Endothelial cell of umbilical vein (primary cell): ENCODE measurements at regions not wholly inside any gene's neighbourhood (a gene's known extent, or its start where the extent isn't known, plus 50 kb on each side); places are given as distances from the start of the nearest gene placed in this dataset.

ENCODE experiments used
- BruUV-seq: library from RNA; stranded (reverse); fragments of 400-500 nt; replicated peaks from 2 replicates; lab custom pipeline; 2021; lab: Mats Ljungman, UMichigan
- CTCF ChIA-PET: fragments of 300-600, 350-600 bp; sonication (Branson Sonifier 250); formaldehyde crosslinking; loops from one replicate; lab custom pipeline; 2021; ENCODE audit warnings: antibody characterized with exemption, inconsistent platforms; lab: Charles Lee
- POLR2A ChIA-PET: fragments of 300-600, 350-600 bp; sonication (Branson Sonifier 250); formaldehyde crosslinking; loops from one replicate; lab custom pipeline; 2021; ENCODE audit warnings: antibody characterized with exemption, inconsistent platforms; lab: Charles Lee
- DNase-seq: peaks from one replicate; pipeline ENCODE4 v3.0.0-alpha.2; 2011; ENCODE audit warnings: low read depth, low spot score
- FAIRE-seq: peaks from 2 replicates; lab custom pipeline; 2011; peaks lifted over from hg19 to GRCh38; lab: Jason Lieb, UNC
- H2AFZ ChIP-seq: 2 replicates; pipeline ENCODE4 v1.6.0; 2012; ENCODE audit warnings: low read depth, low read length, control low read depth, inconsistent platforms
- H3K27ac ChIP-seq: 2 replicates; pipeline ENCODE4 v1.5.1; 2011; ENCODE audit warnings: low read depth, mild to moderate bottlenecking, control low read depth, low read length, moderate library complexity; ENCODE audit not compliant: insufficient read depth
- H3K27me3 ChIP-seq, 2 experiments: 2 replicates each; pipeline versions ENCODE4 v1.6.0 to v1.6.1; 2011; ENCODE audit warnings: low read length in 2 of 2, mixed read lengths in 1 of 2; ENCODE audit not compliant: control insufficient read depth in 2 of 2, insufficient read depth in 2 of 2
- H3K36me3 ChIP-seq, 2 experiments: 2 replicates in 1 of 2; 3 replicates in 1 of 2; pipeline ENCODE4 v1.5.1; 2011; ENCODE audit warnings: low read length in 2 of 2, mild to moderate bottlenecking in 1 of 2, moderate library complexity in 1 of 2; ENCODE audit not compliant: control insufficient read depth in 2 of 2, insufficient read depth in 2 of 2; ENCODE audit errors: extremely low read depth in 1 of 2
- H3K4me1 ChIP-seq: 3 replicates; pipeline ENCODE4 v1.5.1; 2011; ENCODE audit warnings: mild to moderate bottlenecking, low read length; ENCODE audit not compliant: control insufficient read depth, insufficient read depth; ENCODE audit errors: extremely low read depth
- H3K4me2 ChIP-seq: 2 replicates; pipeline ENCODE4 v1.6.1; 2011; ENCODE audit warnings: low read length, control low read depth, mixed read lengths; ENCODE audit not compliant: insufficient read depth
- H3K4me3 ChIP-seq, 3 experiments: fragments of 200-600 bp in 1 of 3; sonication (generic), shearing (Covaris generic) in 1 of 3; replicated peaks in 1 of 3; 2 replicates each; pipeline ENCODE4 v1.5.1; 2011 to 2016; ENCODE audit warnings: control low read depth in 3 of 3, low read length in 3 of 3, mild to moderate bottlenecking in 2 of 3, inconsistent platforms in 1 of 3, low read depth in 1 of 3, moderate library complexity in 1 of 3; ENCODE audit not compliant: insufficient read depth in 1 of 3
- H3K79me2 ChIP-seq: 2 replicates; pipeline ENCODE4 v1.6.0; 2012; ENCODE audit warnings: low read length, inconsistent platforms; ENCODE audit not compliant: control insufficient read depth, insufficient read depth
- H3K9ac ChIP-seq: replicated peaks from 2 replicates; pipeline ENCODE3; 2011; ENCODE audit warnings: low read length, control low read depth; ENCODE audit not compliant: insufficient read depth; ENCODE audit errors: extremely low read depth
- H3K9me1 ChIP-seq: replicated peaks from 3 replicates; pipeline ENCODE4 v1.6.0; 2011; ENCODE audit warnings: mild to moderate bottlenecking, low read length; ENCODE audit not compliant: control insufficient read depth, insufficient read depth; ENCODE audit errors: extremely low read depth
- H3K9me3 ChIP-seq: replicated peaks from 2 replicates; pipeline ENCODE4 v1.5.1; 2012; ENCODE audit warnings: low read length, inconsistent platforms; ENCODE audit not compliant: control insufficient read depth, insufficient read depth
- H4K20me1 ChIP-seq: replicated peaks from 2 replicates; pipeline ENCODE3; 2011; ENCODE audit warnings: mild to moderate bottlenecking, low read length; ENCODE audit not compliant: control insufficient read depth, insufficient read depth; ENCODE audit errors: extremely low read depth
- EZH2 ChIP-seq: IDR thresholded peaks from 2 replicates; pipeline ENCODE4 v1.6.1; 2012; ENCODE audit warnings: borderline replicate concordance, low read depth, mild to moderate bottlenecking, moderate library complexity, low read length, inconsistent platforms; ENCODE audit not compliant: severe bottlenecking
- FOS ChIP-seq: IDR thresholded peaks from 2 replicates; pipeline ENCODE4 v1.6.1; 2011; ENCODE audit warnings: mild to moderate bottlenecking, low read length, moderate library complexity, borderline replicate concordance; ENCODE audit not compliant: insufficient read depth
- GATA2 ChIP-seq: IDR thresholded peaks from 2 replicates; pipeline ENCODE4 v1.7.0; 2011; ENCODE audit warnings: low read depth, mild to moderate bottlenecking, moderate library complexity, mixed read lengths, low read length; ENCODE audit not compliant: insufficient read length, insufficient read depth
- JUN ChIP-seq: IDR thresholded peaks from 2 replicates; pipeline ENCODE4 v1.6.1; 2011; ENCODE audit warnings: borderline replicate concordance, low read depth; ENCODE audit not compliant: insufficient read length, insufficient read depth
- MYC ChIP-seq: IDR thresholded peaks from one replicate; pipeline ENCODE4 v1.6.1; 2011; ENCODE audit warnings: mild to moderate bottlenecking, low read depth, low read length
- POLR2A ChIP-seq: IDR thresholded peaks from 2 replicates; pipeline ENCODE4 v1.6.1; 2012; ENCODE audit warnings: low read depth, mild to moderate bottlenecking, control low read depth, low read length
- POLR2AphosphoS5 ChIP-seq: IDR thresholded peaks from 2 replicates; pipeline ENCODE4 v1.6.1; 2012; ENCODE audit warnings: low read depth, mild to moderate bottlenecking, control low read depth, low read length, moderate library complexity; ENCODE audit not compliant: insufficient read depth
- dilution Hi-C: fragments of 300-500 bp; cut with MboI; formaldehyde crosslinking; loops from one replicate; pipeline ENCODE4 v1.15.0; 2019; ENCODE audit warnings: low sequenced_read_pairs; ENCODE audit not compliant: extremely low pct_ligation_motif_present
- intact Hi-C: fragments of 100-400 bp; cut with micrococcal nuclease; formaldehyde crosslinking; loops from one replicate; pipeline ENCODE4 v1.10.0; 2022
- TF ChIP-seq, protein P1 (sequence below), 2 donors: IDR thresholded peaks; 1 replicate in 1 of 2; 2 replicates in 1 of 2; pipeline ENCODE4 v1.5.1; 2011; ENCODE audit warnings: low read length in 2 of 2, mild to moderate bottlenecking in 2 of 2, moderate library complexity in 2 of 2, control low read depth in 1 of 2, inconsistent platforms in 1 of 2, low read depth in 1 of 2; ENCODE audit not compliant: insufficient read depth in 1 of 2; ENCODE audit errors: extremely low read depth in 1 of 2
- TF ChIP-seq, protein P2 (sequence below): IDR thresholded peaks from 2 replicates; pipeline ENCODE4 v1.6.1; 2011; ENCODE audit not compliant: insufficient read depth, insufficient read length

DNA sequence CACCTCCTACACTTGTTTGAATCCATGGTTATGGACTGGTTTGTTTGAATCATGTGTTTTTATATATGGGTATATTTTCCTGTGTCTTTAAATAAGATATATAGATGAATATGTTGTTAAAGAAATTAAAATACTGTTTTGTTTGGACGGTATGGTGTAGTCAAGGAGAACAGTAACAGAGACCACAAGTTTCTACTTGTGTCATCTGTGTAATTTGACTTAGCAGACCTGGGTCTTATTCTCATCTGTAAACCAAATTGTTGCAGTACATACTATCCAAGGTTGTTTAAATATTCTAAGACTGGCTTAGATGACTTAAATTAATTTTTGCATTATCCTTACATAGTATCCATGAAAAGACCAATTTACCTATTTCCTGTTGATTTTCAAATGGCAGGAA is 361.1 kb upstream of the SLITRK1 start:
- H3K4me3 ChIP-seq: no peak overlapping the region
- POLR2A ChIA-PET: no interaction called here
- no peak for DNase-seq
- no peak overlapping the region for H2AFZ ChIP-seq
- CTCF ChIA-PET: no interaction called here
- H3K9me3 ChIP-seq: no peaks in the 10 kb centered on the region
- TF ChIP-seq JUN: no peak
- no peak for TF ChIP-seq MYC
- TF ChIP-seq, protein P1, sequence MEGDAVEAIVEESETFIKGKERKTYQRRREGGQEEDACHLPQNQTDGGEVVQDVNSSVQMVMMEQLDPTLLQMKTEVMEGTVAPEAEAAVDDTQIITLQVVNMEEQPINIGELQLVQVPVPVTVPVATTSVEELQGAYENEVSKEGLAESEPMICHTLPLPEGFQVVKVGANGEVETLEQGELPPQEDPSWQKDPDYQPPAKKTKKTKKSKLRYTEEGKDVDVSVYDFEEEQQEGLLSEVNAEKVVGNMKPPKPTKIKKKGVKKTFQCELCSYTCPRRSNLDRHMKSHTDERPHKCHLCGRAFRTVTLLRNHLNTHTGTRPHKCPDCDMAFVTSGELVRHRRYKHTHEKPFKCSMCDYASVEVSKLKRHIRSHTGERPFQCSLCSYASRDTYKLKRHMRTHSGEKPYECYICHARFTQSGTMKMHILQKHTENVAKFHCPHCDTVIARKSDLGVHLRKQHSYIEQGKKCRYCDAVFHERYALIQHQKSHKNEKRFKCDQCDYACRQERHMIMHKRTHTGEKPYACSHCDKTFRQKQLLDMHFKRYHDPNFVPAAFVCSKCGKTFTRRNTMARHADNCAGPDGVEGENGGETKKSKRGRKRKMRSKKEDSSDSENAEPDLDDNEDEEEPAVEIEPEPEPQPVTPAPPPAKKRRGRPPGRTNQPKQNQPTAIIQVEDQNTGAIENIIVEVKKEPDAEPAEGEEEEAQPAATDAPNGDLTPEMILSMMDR (IDR thresholded peaks at IDR 0.05; ENCODE audit: extremely low read depth in 1 of 2, insufficient read depth in 1 of 2, low read depth in 1 of 2, low read length in 2 of 2): no peak
- no peak for TF ChIP-seq POLR2A
- TF ChIP-seq EZH2: no peak
- no peak for TF ChIP-seq GATA2
- TF ChIP-seq POLR2AphosphoS5: no peak
- no peak for TF ChIP-seq FOS
- TF ChIP-seq, protein P2, sequence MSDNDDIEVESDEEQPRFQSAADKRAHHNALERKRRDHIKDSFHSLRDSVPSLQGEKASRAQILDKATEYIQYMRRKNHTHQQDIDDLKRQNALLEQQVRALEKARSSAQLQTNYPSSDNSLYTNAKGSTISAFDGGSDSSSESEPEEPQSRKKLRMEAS: no peak
- no peak overlapping the region for H3K27ac ChIP-seq
- no peak for FAIRE-seq
- H3K27me3 ChIP-seq: no peaks in the 10 kb centered on the region
- intact Hi-C loops: no loop called here
- H3K9ac ChIP-seq: no peak overlapping the region
- H3K4me2 ChIP-seq: no peak overlapping the region
- dilution Hi-C loops: no loop called here
- H4K20me1 ChIP-seq: no peaks in the 10 kb centered on the region
- no peaks in the 10 kb centered on the region for H3K79me2 ChIP-seq
- no TSS peak for BruUV-seq
- no peaks in the 10 kb centered on the region for H3K9me1 ChIP-seq
- no peaks in the 10 kb centered on the region for H3K36me3 ChIP-seq
- H3K4me1 ChIP-seq: no peaks in the 10 kb centered on the region
